ENCODE measurements at regions not wholly inside any gene's neighbourhood (a gene's known extent, or its start where the extent isn't known, plus 50 kb on each side); places are given as distances from the start of the nearest gene placed in this dataset.
"Not testable (repeated sequence)": the region's sequence is repeated elsewhere in the genome, so short reads cannot be mapped to it uniquely, and the experiment has no call there.

DNA sequence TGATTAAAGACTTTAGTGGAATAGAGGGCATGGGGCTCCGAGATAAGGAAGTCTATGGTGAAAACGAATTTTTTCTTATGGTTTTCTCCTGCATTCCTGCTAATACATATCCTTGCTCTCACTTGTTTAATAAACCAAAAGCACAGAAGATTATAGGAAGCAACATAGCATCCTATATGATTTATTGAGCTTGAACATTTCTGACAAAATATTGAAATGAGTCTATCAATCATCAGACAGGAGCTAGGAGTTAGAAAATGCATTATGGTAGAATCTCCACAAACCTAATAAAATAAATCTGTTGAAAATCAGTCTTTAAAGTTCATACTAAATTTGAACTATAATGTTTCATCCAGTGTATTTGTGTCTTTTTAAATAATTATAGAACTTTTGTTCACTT lies 554.6 kb upstream of the RGMB start:
- intact Hi-C loops (cut with micrococcal nuclease), result no loop called here
- Histone ChIP-seq H3K27ac (replicated peaks) (no peak overlapping the region), H3K4me1 (no peaks in the 10 kb centered on the region), H3K9me3 (replicated peaks) (peaks cover 6% of the 10 kb centered on the region), H3K36me3 (no peaks in the 10 kb centered on the region), H3K27me3 (ENCODE audit: low read depth) (no peaks in the 10 kb centered on the region), H3K4me3 (no peak overlapping the region)
- no peak for DNase-seq
- no peak for TF ChIP-seq CTCF (IDR thresholded peaks at IDR 0.05; ENCODE audit: borderline replicate concordance)

DNA sequence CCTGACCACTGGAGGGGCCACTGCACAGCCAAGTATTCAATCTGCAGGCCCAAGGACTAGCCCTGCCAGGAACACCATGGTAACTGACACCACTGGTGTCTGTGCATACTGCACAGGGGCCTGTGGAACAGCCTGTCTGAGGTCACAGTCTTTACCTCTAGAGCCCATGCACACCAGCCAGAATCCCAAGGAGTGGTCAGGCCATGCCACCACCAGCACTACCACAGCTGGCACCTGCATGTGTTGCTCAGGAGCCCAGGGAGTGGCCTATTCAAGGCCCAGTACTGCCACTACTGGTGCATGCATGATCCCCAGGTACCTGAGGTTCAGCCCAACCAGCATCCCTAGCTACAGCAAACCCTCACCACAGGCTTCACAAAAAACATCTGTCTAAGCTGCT lies 546.0 kb upstream of the RGMB start:
- peaks cover 62% of the 10 kb centered on the region for H3K9me3 ChIP-seq (replicated peaks)
- DNase-seq, result no peak
- H3K27ac ChIP-seq (replicated peaks), result no peak overlapping the region
- H3K4me3 ChIP-seq, result no peak overlapping the region
- H3K36me3 ChIP-seq, result no peaks in the 10 kb centered on the region
- intact Hi-C loops (cut with micrococcal nuclease), result no loop called here
- no peak for TF ChIP-seq CTCF (IDR thresholded peaks at IDR 0.05; ENCODE audit: borderline replicate concordance)
- no peaks in the 10 kb centered on the region for H3K27me3 ChIP-seq (ENCODE audit: low read depth)
- no peaks in the 10 kb centered on the region for H3K4me1 ChIP-seq

DNA sequence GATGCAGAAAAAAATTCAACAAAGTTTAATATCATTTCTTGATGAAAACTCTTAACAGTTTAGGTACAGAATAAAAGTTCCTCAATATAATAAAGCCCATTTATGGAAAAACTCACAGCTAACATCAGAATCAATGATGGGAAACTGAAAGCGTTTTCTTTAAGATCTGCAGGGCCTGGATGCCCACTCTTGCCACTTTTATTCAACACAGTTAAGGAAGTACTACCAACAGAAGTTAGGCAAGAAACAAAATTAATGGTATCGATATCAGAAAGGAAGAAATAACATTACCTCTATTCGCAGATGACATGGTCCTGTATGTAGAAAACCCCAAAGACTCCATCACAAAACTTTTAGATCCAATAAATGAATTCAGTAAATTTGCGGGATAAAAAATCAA lies 542.4 kb upstream of the RGMB start:
- Histone ChIP-seq H3K27me3 (ENCODE audit: low read depth) (no peaks in the 10 kb centered on the region), H3K27ac (replicated peaks) (no peak overlapping the region), H3K36me3 (no peaks in the 10 kb centered on the region), H3K4me1 (no peaks in the 10 kb centered on the region), H3K9me3 (replicated peaks) (peaks cover 74% of the 10 kb centered on the region), H3K4me3 (no peak overlapping the region)
- DNase-seq, result no peak
- no peak for TF ChIP-seq CTCF (IDR thresholded peaks at IDR 0.05; ENCODE audit: borderline replicate concordance)
- intact Hi-C loops (cut with micrococcal nuclease), result no loop called here

GRCh38 chr5:98237794-98238193 lies 535.7 kb upstream of the RGMB start:
- intact Hi-C loops (cut with micrococcal nuclease); DNase-seq: not testable (repeated sequence)
- peaks cover 87% of the 10 kb centered on the region for H3K9me3 ChIP-seq (replicated peaks)

DNA sequence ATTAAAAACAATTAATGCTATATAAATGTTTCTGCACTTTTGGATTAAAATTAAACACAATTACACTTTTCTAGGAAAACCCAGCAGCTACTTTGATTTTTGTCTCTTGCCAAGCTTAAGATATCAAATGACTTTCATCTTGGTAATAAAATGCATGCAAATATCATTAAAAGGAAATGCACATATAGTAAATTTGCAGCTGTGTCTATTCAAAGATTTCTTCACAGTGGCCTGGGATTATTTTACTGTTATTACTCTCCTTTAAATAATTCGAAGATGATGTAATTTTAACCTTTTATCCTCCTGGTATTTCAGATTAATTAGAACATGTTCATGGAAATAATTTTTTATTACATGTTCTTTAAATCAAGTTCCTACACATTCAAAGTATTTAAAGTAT lies 529.5 kb upstream of the RGMB start:
- H3K4me3 ChIP-seq, result no peak overlapping the region
- no peak overlapping the region for H3K27ac ChIP-seq (replicated peaks)
- intact Hi-C loops (cut with micrococcal nuclease), result no loop called here
- DNase-seq, result no peak
- H3K36me3 ChIP-seq, result no peaks in the 10 kb centered on the region
- H3K4me1 ChIP-seq, result no peaks in the 10 kb centered on the region
- H3K27me3 ChIP-seq (ENCODE audit: low read depth), result no peaks in the 10 kb centered on the region
- H3K9me3 ChIP-seq (replicated peaks), result peaks cover 44% of the 10 kb centered on the region
- no peak for TF ChIP-seq CTCF (IDR thresholded peaks at IDR 0.05; ENCODE audit: borderline replicate concordance)

More at GRCh38 chr5:98237794-98238193, 535.7 kb upstream of the RGMB start:
- H3K4me1 ChIP-seq; H3K27ac ChIP-seq (replicated peaks); H3K27me3 ChIP-seq (ENCODE audit: low read depth); H3K4me3 ChIP-seq; H3K36me3 ChIP-seq: not testable (repeated sequence)

GRCh38 chr5:98248949-98249348 lies 524.5 kb upstream of the RGMB start:
- TF ChIP-seq CTCF (IDR thresholded peaks at IDR 0.05; ENCODE audit: borderline replicate concordance), result no peak
- Histone ChIP-seq H3K4me3 (no peak overlapping the region), H3K27me3 (ENCODE audit: low read depth) (no peaks in the 10 kb centered on the region), H3K27ac (replicated peaks) (no peak overlapping the region), H3K9me3 (replicated peaks) (peaks cover 7% of the 10 kb centered on the region), H3K4me1 (no peaks in the 10 kb centered on the region), H3K36me3 (no peaks in the 10 kb centered on the region)
- DNase-seq, result no peak
- intact Hi-C loops (cut with micrococcal nuclease), result no loop called here
